Panc1 (cell line): ENCODE measurements at regions not wholly inside any gene's neighbourhood (a gene's known extent, or its start where the extent isn't known, plus 50 kb on each side); places are given as distances from the start of the nearest gene placed in this dataset.

Experiments
- ATAC-seq: fragments of 200-7000 bp; cut with Tn5 transposase; 2 replicates; pipeline ENCODE4 v1.9.1; 2020; ENCODE audit warnings: mild to moderate bottlenecking, moderate library complexity
- BruUV-seq: library from RNA; stranded (reverse); fragments of 400-500 nt; replicated peaks from 2 replicates; lab custom pipeline; 2021; lab: Mats Ljungman, UMichigan
- CTCF ChIA-PET: fragments of 300-600 bp; sonication (Branson Sonifier 250); formaldehyde crosslinking; loops from one replicate; lab custom pipeline; 2022; ENCODE audit warnings: antibody characterized with exemption; lab: Charles Lee
- POLR2A ChIA-PET: fragments of 300-600 bp; sonication (Branson Sonifier 250); formaldehyde crosslinking; loops from one replicate; lab custom pipeline; 2022; ENCODE audit warnings: antibody characterized with exemption; lab: Charles Lee
- DNase-seq: peaks from one replicate; pipeline ENCODE4 v3.0.0-alpha.2; 2010; ENCODE audit warnings: low read depth, low spot score
- H3K27ac ChIP-seq: 2 replicates; pipeline ENCODE4 v1.5.1; 2011; ENCODE audit warnings: mild to moderate bottlenecking, low read length, inconsistent platforms
- H3K27me3 ChIP-seq: fragments of 200-500 bp; sonication (Bioruptor generic); 2 replicates; pipeline ENCODE4 v1.6.0; 2014; ENCODE audit warnings: low read length, inconsistent platforms; ENCODE audit not compliant: control insufficient read depth, insufficient read depth
- H3K36me3 ChIP-seq: fragments of 200-500 bp; sonication (Bioruptor generic); 2 replicates; pipeline ENCODE4 v1.5.1; 2014; ENCODE audit warnings: inconsistent platforms, mild to moderate bottlenecking, low read length, moderate library complexity; ENCODE audit not compliant: control insufficient read depth, insufficient read depth
- H3K4me1 ChIP-seq: 2 replicates; pipeline ENCODE4 v1.5.1; 2011; ENCODE audit warnings: inconsistent platforms, mild to moderate bottlenecking, low read length, moderate library complexity; ENCODE audit not compliant: control insufficient read depth, insufficient read depth
- H3K4me3 ChIP-seq, 2 experiments: 2 replicates each; pipeline ENCODE4 v1.5.1; 2011 to 2012; ENCODE audit warnings: low read depth in 2 of 2, low read length in 2 of 2, mild to moderate bottlenecking in 2 of 2, inconsistent platforms in 1 of 2, moderate library complexity in 1 of 2
- H3K9me3 ChIP-seq: fragments of 200-500 bp; sonication (Bioruptor generic); 2 replicates; pipeline ENCODE4 v1.5.1; 2014; ENCODE audit warnings: low read depth, mild to moderate bottlenecking, inconsistent platforms, low read length, moderate library complexity; ENCODE audit not compliant: control insufficient read depth, insufficient read depth
- POLR2AphosphoS5 ChIP-seq: IDR thresholded peaks from 2 replicates; pipeline ENCODE4 v1.6.1; 2012; ENCODE audit warnings: mild to moderate bottlenecking, low read depth, low read length, moderate library complexity
- SIN3A ChIP-seq: IDR thresholded peaks from 2 replicates; pipeline ENCODE4 v1.6.1; 2012; ENCODE audit warnings: low read depth, mild to moderate bottlenecking, low read length, moderate library complexity, borderline replicate concordance; ENCODE audit not compliant: insufficient read depth
- TCF7L2 ChIP-seq: IDR thresholded peaks from 2 replicates; pipeline ENCODE4 v1.6.1; 2011; ENCODE audit warnings: mild to moderate bottlenecking, low read depth, low read length, inconsistent platforms
- in situ Hi-C: cut with HindIII; loops from 2 replicates; pipeline ENCODE4 v1.10.0; 2016; ENCODE audit warnings: low sequenced_read_pairs, low pct_unique_long_range_greater_than_20kb
- intact Hi-C: fragments of 100-400 bp; cut with micrococcal nuclease; formaldehyde crosslinking; loops from one replicate; pipeline ENCODE4 v1.10.0; 2022; ENCODE audit not compliant: unreplicated experiment
- TF ChIP-seq, protein P1 (sequence below), 2 experiments: IDR thresholded peaks; 2 replicates each; pipeline ENCODE4 v1.6.1; 2011 to 2012; ENCODE audit warnings: low read depth in 2 of 2, control low read depth in 1 of 2, low read length in 1 of 2, mild to moderate bottlenecking in 1 of 2, moderate library complexity in 1 of 2; ENCODE audit not compliant: insufficient read depth in 1 of 2
- TF ChIP-seq, protein P2 (sequence below): fragments of 450-650 bp; IDR thresholded peaks from 2 replicates; pipeline ENCODE4 v1.5.1; 2017; ENCODE audit warnings: mild to moderate bottlenecking

DNA sequence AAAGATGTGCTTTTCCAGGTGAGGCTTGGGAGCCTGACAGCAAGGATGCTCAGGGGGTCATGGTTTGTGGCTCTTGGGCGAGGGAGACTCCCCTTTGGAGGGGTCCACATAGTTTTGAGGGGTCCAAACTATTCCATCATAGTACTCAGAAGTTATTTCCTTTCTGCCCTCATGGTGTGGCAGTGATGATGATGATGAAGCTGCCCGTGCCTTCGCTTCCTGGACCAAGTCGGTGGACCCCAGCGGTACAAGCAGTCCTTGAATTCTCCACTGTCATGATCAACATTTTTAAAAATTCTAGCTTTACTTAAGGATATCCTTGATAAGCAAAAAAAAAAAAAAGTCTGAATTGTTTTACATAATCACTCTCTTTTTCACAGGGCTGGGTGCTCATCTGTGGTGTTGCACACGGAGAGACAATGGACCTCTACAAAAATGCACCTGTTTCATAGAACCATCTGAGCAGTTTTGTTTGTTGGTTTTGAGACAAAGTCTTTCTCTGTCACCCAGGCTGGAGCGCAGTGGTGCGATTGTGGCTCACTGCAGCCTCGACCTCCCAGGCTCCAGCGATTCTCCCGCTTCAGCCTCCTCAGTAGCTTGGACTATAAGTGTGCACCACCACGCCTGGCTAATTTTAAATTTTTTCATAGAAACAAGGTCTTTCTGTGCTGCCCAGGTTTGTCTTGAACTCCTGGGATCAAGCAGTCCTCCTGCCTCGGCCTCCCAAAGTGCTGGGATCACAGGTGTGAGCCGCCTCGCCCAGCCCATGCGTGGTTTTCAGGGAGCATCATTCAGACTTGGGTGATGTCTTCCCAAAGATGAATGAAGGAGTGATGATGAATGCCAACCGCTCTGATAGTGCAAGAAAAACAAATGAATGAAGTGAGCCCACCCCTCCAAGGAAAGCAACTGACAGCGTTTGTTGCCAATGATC lies 271.4 kb upstream of the HDAC4 start:
- in situ Hi-C loops: no loop called here
- Histone ChIP-seq H3K27ac (no peak overlapping the region), H3K27me3 (no peaks in the 10 kb centered on the region; the same call in 1 of the 2 replicates), H3K4me1 (no peaks in the 10 kb centered on the region), H3K36me3 (no peaks in the 10 kb centered on the region), H3K4me3 (no peak overlapping the region), H3K9me3 (no peaks in the 10 kb centered on the region)
- intact Hi-C loops: no loop called here
- ChIA-PET POLR2A (interaction anchor here (0.6 kb wide), 1 partner anchor 499 kb away, joined by 3 read pairs; no protein-coding TSS in a partner anchor), CTCF (no interaction called here)
- ATAC-seq: no peak
- TF ChIP-seq SIN3A (no peak), POLR2AphosphoS5 (no peak), TCF7L2 (no peak)
- TF ChIP-seq, protein P1, sequence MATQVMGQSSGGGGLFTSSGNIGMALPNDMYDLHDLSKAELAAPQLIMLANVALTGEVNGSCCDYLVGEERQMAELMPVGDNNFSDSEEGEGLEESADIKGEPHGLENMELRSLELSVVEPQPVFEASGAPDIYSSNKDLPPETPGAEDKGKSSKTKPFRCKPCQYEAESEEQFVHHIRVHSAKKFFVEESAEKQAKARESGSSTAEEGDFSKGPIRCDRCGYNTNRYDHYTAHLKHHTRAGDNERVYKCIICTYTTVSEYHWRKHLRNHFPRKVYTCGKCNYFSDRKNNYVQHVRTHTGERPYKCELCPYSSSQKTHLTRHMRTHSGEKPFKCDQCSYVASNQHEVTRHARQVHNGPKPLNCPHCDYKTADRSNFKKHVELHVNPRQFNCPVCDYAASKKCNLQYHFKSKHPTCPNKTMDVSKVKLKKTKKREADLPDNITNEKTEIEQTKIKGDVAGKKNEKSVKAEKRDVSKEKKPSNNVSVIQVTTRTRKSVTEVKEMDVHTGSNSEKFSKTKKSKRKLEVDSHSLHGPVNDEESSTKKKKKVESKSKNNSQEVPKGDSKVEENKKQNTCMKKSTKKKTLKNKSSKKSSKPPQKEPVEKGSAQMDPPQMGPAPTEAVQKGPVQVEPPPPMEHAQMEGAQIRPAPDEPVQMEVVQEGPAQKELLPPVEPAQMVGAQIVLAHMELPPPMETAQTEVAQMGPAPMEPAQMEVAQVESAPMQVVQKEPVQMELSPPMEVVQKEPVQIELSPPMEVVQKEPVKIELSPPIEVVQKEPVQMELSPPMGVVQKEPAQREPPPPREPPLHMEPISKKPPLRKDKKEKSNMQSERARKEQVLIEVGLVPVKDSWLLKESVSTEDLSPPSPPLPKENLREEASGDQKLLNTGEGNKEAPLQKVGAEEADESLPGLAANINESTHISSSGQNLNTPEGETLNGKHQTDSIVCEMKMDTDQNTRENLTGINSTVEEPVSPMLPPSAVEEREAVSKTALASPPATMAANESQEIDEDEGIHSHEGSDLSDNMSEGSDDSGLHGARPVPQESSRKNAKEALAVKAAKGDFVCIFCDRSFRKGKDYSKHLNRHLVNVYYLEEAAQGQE (IDR thresholded peaks at IDR 0.05; ENCODE audit: insufficient read depth in 1 of 2, low read depth in 2 of 2, low read length in 1 of 2): no peak
- TF ChIP-seq, protein P2, sequence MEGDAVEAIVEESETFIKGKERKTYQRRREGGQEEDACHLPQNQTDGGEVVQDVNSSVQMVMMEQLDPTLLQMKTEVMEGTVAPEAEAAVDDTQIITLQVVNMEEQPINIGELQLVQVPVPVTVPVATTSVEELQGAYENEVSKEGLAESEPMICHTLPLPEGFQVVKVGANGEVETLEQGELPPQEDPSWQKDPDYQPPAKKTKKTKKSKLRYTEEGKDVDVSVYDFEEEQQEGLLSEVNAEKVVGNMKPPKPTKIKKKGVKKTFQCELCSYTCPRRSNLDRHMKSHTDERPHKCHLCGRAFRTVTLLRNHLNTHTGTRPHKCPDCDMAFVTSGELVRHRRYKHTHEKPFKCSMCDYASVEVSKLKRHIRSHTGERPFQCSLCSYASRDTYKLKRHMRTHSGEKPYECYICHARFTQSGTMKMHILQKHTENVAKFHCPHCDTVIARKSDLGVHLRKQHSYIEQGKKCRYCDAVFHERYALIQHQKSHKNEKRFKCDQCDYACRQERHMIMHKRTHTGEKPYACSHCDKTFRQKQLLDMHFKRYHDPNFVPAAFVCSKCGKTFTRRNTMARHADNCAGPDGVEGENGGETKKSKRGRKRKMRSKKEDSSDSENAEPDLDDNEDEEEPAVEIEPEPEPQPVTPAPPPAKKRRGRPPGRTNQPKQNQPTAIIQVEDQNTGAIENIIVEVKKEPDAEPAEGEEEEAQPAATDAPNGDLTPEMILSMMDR: no peak
- no TSS peak for BruUV-seq
- DNase-seq: no peak

DNA sequence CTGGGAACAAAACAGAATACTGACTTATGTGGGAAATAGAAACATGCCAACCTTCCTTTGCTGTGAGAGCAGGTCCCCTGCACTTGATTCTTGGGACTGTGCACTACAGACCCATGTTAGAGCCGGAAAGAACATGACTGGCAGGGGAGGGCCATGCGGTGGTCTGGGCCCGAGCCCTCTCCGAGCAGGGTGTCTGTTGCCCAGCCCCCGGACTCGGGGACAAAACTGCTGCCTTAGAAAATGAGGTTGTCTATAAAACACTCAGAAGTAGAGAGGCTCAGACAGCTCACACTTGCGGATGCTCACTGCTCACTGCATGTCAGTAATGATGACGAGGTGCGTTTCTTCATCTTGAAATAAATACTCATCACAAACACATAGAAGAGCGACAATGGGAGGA lies 270.7 kb upstream of the HDAC4 start:
- no peak for ATAC-seq
- DNase-seq: no peak
- POLR2A ChIA-PET: no interaction called here
- H3K4me3 ChIP-seq: no peak overlapping the region
- no peaks in the 10 kb centered on the region for H3K36me3 ChIP-seq
- no peaks in the 10 kb centered on the region for H3K4me1 ChIP-seq
- intact Hi-C loops: no loop called here
- in situ Hi-C loops: no loop called here
- CTCF ChIA-PET: no interaction called here
- H3K27ac ChIP-seq: no peak overlapping the region
- TF ChIP-seq, protein P2: no peak
- no peak for TF ChIP-seq SIN3A
- TF ChIP-seq, protein P1 (IDR thresholded peaks at IDR 0.05; ENCODE audit: insufficient read depth in 1 of 2, low read depth in 2 of 2, low read length in 1 of 2): no peak
- no peak for TF ChIP-seq TCF7L2
- TF ChIP-seq POLR2AphosphoS5: no peak
- no peaks in the 10 kb centered on the region for H3K9me3 ChIP-seq
- H3K27me3 ChIP-seq: no peaks in the 10 kb centered on the region; the same call in 1 of the 2 replicates
- BruUV-seq: no TSS peak
